Calu3 (cell line): ENCODE measurements at regions not wholly inside any gene's neighbourhood (a gene's known extent, or its start where the extent isn't known, plus 50 kb on each side); places are given as distances from the start of the nearest gene placed in this dataset.

Experiments used
- BruUV-seq: library from RNA; stranded (reverse); fragments of 400-500 nt; replicated peaks from 2 replicates; lab custom pipeline; 2021; lab: Mats Ljungman, UMichigan
- CTCF ChIA-PET: fragments of 300-600 bp; sonication (Branson Sonifier 250); formaldehyde crosslinking; loops from one replicate; lab custom pipeline; 2022; ENCODE audit warnings: antibody characterized with exemption; lab: Charles Lee
- DNase-seq: peaks from one replicate; pipeline ENCODE4 v3.0.0; 2022
- H3K27ac Mint-ChIP-seq: one replicate; pipeline ENCODE4 v1.8.0; 2022; ENCODE audit warnings: mixed read lengths; ENCODE audit not compliant: unreplicated experiment
- H3K27me3 Mint-ChIP-seq: one replicate; pipeline ENCODE4 v1.8.0; 2022; ENCODE audit warnings: mixed read lengths; ENCODE audit not compliant: unreplicated experiment
- H3K36me3 Mint-ChIP-seq: one replicate; pipeline ENCODE4 v1.8.0; 2022; ENCODE audit warnings: mild to moderate bottlenecking, moderate library complexity, mixed read lengths; ENCODE audit not compliant: insufficient read depth, unreplicated experiment
- H3K4me1 Mint-ChIP-seq: one replicate; pipeline ENCODE4 v1.8.0; 2022; ENCODE audit warnings: mild to moderate bottlenecking, low read depth, mixed read lengths; ENCODE audit not compliant: unreplicated experiment
- H3K4me3 Mint-ChIP-seq: one replicate; pipeline ENCODE4 v1.8.0; 2022; ENCODE audit warnings: mild to moderate bottlenecking, low read depth, moderate library complexity, mixed read lengths; ENCODE audit not compliant: unreplicated experiment
- H3K9me3 Mint-ChIP-seq: one replicate; pipeline ENCODE4 v1.8.0; 2022; ENCODE audit warnings: low read depth, mixed read lengths; ENCODE audit not compliant: unreplicated experiment
- intact Hi-C: fragments of 100-400 bp; cut with micrococcal nuclease; formaldehyde crosslinking; loops from one replicate; pipeline ENCODE4 v1.10.0; 2022; ENCODE audit not compliant: unreplicated experiment
- TF ChIP-seq, protein P1 (sequence below): fragments of 200-600 bp; IDR thresholded peaks from one replicate; pipeline ENCODE4 v1.8.0; 2022; ENCODE audit warnings: antibody characterized with exemption; ENCODE audit not compliant: unreplicated experiment

DNA sequence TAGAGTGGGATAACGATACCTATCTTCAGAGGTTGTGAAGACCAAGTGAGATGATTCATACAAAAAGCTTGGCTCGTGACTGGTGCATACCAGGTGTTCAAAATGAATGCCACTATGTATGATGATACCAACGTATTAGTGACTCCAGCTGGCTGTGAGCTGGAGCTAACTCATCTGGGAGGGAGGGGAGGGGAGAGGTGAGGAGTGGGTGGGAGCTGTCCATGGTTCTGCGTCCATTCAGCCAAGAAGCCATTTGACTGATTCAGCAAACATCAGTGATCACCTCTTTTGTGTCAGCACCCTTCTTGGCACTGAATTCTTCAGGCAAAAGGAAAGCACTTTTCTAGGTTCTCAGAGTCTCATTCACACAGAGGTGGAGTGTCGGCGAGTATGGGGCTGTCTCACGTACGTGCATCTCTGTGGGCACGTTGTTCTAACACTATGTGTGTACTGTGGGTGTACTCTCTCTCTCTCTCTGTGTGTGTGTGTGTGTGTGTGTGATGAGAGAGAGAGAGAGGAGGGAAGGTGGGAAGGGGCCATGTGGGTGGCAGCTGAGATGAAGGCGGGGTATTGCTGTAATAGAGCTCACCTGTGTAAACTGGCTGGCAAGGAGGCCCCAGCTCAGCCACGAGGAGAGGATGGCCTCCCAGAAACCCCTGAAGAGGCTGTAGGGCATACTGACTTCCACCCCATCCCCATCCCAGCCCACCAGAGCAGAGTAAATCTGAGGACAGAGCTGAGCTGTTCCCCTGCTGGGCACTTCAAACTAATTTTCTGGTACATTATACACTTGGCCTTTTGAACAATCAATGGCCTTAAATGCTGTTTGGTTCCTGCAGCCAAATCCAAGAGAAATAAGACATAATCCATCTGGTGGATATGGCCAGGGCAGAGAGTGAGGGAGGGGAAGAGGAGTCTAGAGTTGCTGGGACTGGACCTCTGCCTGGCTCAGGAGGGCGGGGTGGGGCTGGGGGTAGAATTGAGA, 96.1 kb upstream of the THY1 start:
- TF ChIP-seq, protein P1, sequence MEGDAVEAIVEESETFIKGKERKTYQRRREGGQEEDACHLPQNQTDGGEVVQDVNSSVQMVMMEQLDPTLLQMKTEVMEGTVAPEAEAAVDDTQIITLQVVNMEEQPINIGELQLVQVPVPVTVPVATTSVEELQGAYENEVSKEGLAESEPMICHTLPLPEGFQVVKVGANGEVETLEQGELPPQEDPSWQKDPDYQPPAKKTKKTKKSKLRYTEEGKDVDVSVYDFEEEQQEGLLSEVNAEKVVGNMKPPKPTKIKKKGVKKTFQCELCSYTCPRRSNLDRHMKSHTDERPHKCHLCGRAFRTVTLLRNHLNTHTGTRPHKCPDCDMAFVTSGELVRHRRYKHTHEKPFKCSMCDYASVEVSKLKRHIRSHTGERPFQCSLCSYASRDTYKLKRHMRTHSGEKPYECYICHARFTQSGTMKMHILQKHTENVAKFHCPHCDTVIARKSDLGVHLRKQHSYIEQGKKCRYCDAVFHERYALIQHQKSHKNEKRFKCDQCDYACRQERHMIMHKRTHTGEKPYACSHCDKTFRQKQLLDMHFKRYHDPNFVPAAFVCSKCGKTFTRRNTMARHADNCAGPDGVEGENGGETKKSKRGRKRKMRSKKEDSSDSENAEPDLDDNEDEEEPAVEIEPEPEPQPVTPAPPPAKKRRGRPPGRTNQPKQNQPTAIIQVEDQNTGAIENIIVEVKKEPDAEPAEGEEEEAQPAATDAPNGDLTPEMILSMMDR: no peak

DNA sequence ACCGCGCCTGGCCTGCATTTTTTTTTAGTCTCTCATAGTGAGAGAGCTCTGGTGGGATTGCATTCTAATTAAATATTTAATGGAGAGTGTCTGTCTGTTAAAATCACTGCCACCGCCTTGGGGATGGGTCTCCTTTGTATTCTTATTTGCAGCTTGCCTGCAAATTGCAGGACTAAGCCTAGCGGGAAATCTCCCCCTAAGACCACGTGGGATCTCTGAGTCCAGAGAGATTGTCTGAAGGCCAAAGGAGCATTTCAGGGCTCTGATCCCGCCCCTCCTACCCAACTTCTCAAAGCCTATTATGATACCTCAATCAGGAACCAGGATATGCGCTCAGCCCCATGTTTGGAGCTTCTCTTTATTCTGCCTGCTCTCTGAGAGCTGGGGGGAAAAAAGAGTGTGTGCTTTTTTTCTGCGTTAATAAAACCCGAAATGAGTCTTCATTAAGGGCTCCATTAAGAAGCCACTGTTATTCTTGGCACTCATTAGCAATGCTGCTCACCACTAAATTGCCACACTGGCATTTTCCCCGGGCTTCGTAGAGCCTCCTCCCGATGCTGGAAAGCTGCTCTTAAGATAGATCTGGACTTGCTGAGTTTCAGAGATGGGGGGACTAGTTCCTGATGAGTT, 92.9 kb upstream of the THY1 start:
- no peak for DNase-seq
- CTCF ChIA-PET: interaction anchor here (1.6 kb wide), 1 partner anchor 11 kb away, joined by 3 read pairs; no protein-coding TSS in a partner anchor
- BruUV-seq: no TSS peak
- no peak overlapping the region for H3K27ac Mint-ChIP-seq
- no peaks in the 10 kb centered on the region for H3K4me1 Mint-ChIP-seq
- TF ChIP-seq, protein P1: no peak
- H3K36me3 Mint-ChIP-seq: no peaks in the 10 kb centered on the region
- H3K9me3 Mint-ChIP-seq: no peaks in the 10 kb centered on the region
- no peak overlapping the region for H3K4me3 Mint-ChIP-seq
- intact Hi-C loops: no loop called here
- peaks cover 14% of the 10 kb centered on the region for H3K27me3 Mint-ChIP-seq

More for the DNA sequence above, 96.1 kb upstream of the THY1 start:
- intact Hi-C loops: no loop called here
- Mint-ChIP-seq H3K4me3 (no peak overlapping the region), H3K4me1 (no peaks in the 10 kb centered on the region), H3K9me3 (no peaks in the 10 kb centered on the region), H3K36me3 (no peaks in the 10 kb centered on the region), H3K27me3 (peaks cover 19% of the 10 kb centered on the region), H3K27ac (no peak overlapping the region)
- no TSS peak for BruUV-seq
- no peak for DNase-seq
- CTCF ChIA-PET: interaction anchor here (0.5 kb wide), 1 partner anchor 721 kb away, joined by 3 read pairs; the partner anchor contains the start of gene POU2F3

DNA sequence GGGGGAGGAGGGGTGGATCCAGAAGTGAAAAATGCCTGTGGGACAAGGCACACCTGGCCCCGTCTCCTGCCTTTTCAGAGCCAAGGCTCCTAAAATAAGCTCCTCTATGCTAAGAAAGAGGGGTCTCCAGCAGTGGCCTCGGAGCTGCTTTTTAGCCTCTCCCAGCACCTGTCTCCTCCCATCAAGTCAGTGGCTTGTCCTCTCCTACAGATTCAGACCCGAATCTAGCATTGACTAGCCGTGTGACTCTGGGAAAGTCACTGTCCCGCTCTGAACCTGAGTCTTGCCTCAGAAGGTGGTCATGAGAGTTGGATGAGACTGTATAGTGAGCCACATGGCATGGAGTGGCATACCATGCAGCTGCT, 90.8 kb upstream of the THY1 start:
- Mint-ChIP-seq H3K27me3 (peaks cover 14% of the 10 kb centered on the region), H3K4me3 (no peak overlapping the region), H3K27ac (no peak overlapping the region), H3K36me3 (no peaks in the 10 kb centered on the region), H3K9me3 (no peaks in the 10 kb centered on the region), H3K4me1 (no peaks in the 10 kb centered on the region)
- intact Hi-C loops: no loop called here
- CTCF ChIA-PET: no interaction called here
- BruUV-seq: no TSS peak
- DNase-seq: no peak
- TF ChIP-seq, protein P1: no peak

DNA sequence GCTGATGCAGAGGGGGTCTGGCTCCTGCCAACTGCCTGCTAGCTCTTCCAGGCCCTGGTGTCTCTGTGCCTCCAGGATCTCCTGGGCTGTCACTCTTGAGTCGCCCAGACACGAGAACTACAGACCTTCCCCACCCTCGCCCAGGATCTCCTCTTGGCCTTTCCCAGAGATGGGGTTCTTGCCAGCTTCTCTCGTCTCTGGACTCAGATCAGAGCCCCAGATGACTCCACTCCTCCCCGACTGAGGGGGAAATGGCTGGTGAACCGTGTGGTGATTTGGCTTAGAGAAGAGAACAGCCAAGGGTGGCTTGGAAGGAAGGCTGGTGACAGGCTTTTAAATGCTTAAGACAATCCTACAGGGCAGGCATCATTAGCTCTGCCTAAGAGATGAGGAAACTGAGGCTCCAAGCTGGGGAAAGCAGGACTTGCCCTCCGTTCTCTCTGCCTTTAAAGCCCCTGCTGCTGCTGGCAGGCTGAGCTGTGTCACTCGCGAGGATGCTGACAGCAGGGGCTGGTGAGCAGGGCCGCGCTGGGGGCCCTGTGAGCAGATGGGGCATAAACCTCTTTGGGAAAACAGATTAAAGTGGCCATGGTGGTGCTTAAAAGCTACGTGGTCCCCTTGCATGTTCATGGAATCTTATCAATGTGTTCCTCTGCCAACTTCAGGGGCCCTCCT, 90.3 kb upstream of the THY1 start:
- Mint-ChIP-seq H3K4me1 (no peaks in the 10 kb centered on the region), H3K9me3 (no peaks in the 10 kb centered on the region), H3K27me3 (peaks cover 14% of the 10 kb centered on the region), H3K36me3 (no peaks in the 10 kb centered on the region), H3K27ac (no peak overlapping the region), H3K4me3 (no peak overlapping the region)
- intact Hi-C loops: no loop called here
- TF ChIP-seq, protein P1: no peak
- BruUV-seq: no TSS peak
- CTCF ChIA-PET: no interaction called here
- DNase-seq: no peak
